PC-9 (cell line): ENCODE measurements at regions not wholly inside any gene's neighbourhood (a gene's known extent, or its start where the extent isn't known, plus 50 kb on each side); places are given as distances from the start of the nearest gene placed in this dataset.
"Not testable (repeated sequence)": the region's sequence is repeated elsewhere in the genome, so short reads cannot be mapped to it uniquely, and the experiment has no call there.

Source experiments
- BruUV-seq: library from RNA; stranded (reverse); fragments of 400-500 nt; replicated peaks from 2 replicates; lab custom pipeline; 2021; lab: Mats Ljungman, UMichigan
- CTCF ChIA-PET: fragments of 300-600 bp; sonication (Branson Sonifier 250); formaldehyde crosslinking; loops from one replicate; lab custom pipeline; 2022; ENCODE audit warnings: antibody characterized with exemption; lab: Charles Lee
- POLR2A ChIA-PET: fragments of 300-600 bp; sonication (Branson Sonifier 250); formaldehyde crosslinking; loops from one replicate; lab custom pipeline; 2022; ENCODE audit warnings: antibody characterized with exemption; ENCODE audit not compliant: unreplicated experiment; lab: Charles Lee
- DNase-seq, 2 experiments: peaks; one replicate each; pipeline versions ENCODE4 v3.0.0 to v3.0.0-alpha.2; 2015 to 2022; ENCODE audit warnings: mixed read lengths in 1 of 2
- H2AFZ ChIP-seq: fragments of 200-600 bp; sonication (generic); 2 replicates; pipeline ENCODE4 v1.8.1; 2017; ENCODE audit warnings: antibody characterized with exemption
- H3F3A ChIP-seq: fragments of 200-600 bp; sonication (generic); 2 replicates; pipeline ENCODE4 v1.8.1; 2017; ENCODE audit warnings: antibody characterized with exemption, mild to moderate bottlenecking, low read depth; ENCODE audit not compliant: insufficient read depth
- H3K27ac ChIP-seq: fragments of 200-600 bp; sonication (generic); 2 replicates; pipeline ENCODE4 v1.6.1; 2016; ENCODE audit warnings: mixed run types
- H3K27me3 ChIP-seq: fragments of 200-600 bp; sonication (generic); 2 replicates; pipeline ENCODE4 v1.6.1; 2016; ENCODE audit warnings: low read depth, mixed run types; ENCODE audit not compliant: insufficient read depth
- H3K36me3 ChIP-seq: fragments of 200-600 bp; sonication (generic); 2 replicates; pipeline ENCODE4 v1.6.1; 2016; ENCODE audit warnings: low read depth, mixed run types
- H3K4me1 ChIP-seq: fragments of 200-600 bp; sonication (generic); replicated peaks from 2 replicates; pipeline ENCODE4 v1.6.1; 2016; ENCODE audit warnings: mixed run types; ENCODE audit not compliant: insufficient read depth
- H3K4me2 ChIP-seq: fragments of 200-600 bp; sonication (generic); 2 replicates; pipeline ENCODE4 v1.6.1; 2017; ENCODE audit warnings: mixed run types
- H3K4me3 ChIP-seq: fragments of 200-600 bp; sonication (generic); 2 replicates; pipeline ENCODE4 v1.6.1; 2016; ENCODE audit warnings: mixed run types
- H3K79me2 ChIP-seq: fragments of 200-600 bp; sonication (generic); 2 replicates; pipeline ENCODE4 v1.6.1; 2017; ENCODE audit warnings: low read depth, mixed run types
- H3K9me2 ChIP-seq: fragments of 200-600 bp; sonication (generic); 2 replicates; pipeline ENCODE4 v1.8.1; 2017; ENCODE audit warnings: mild to moderate bottlenecking; ENCODE audit not compliant: insufficient read depth
- H3K9me3 ChIP-seq: fragments of 200-600 bp; sonication (generic); 2 replicates; pipeline ENCODE4 v1.8.1; 2016; ENCODE audit warnings: low read depth; ENCODE audit not compliant: insufficient read depth
- H4K20me1 ChIP-seq: fragments of 200-600 bp; sonication (generic); 2 replicates; pipeline ENCODE4 v1.8.1; 2017; ENCODE audit not compliant: insufficient read depth
- intact Hi-C: fragments of 100-400 bp; cut with micrococcal nuclease; formaldehyde crosslinking; loops from one replicate; pipeline ENCODE4 v1.10.0; 2022; ENCODE audit not compliant: unreplicated experiment

GRCh38 chr2:91843723-91844450 lies 3027.3 kb upstream of the TEKT4 start:
- H3K9me3 ChIP-seq, H3K27me3 ChIP-seq, POLR2A ChIA-PET, H3K79me2 ChIP-seq, H2AFZ ChIP-seq, H3K4me3 ChIP-seq, H3K4me1 ChIP-seq, H3K4me2 ChIP-seq, H3F3A ChIP-seq, H3K27ac ChIP-seq, H4K20me1 ChIP-seq, intact Hi-C loops, H3K9me2 ChIP-seq, H3K36me3 ChIP-seq, CTCF ChIA-PET, DNase-seq, BruUV-seq: not testable (repeated sequence)

- H3K36me3 ChIP-seq, H3F3A ChIP-seq, H3K27me3 ChIP-seq, intact Hi-C loops, H3K4me2 ChIP-seq, H2AFZ ChIP-seq, H4K20me1 ChIP-seq, CTCF ChIA-PET, H3K4me3 ChIP-seq, DNase-seq, H3K9me2 ChIP-seq, H3K9me3 ChIP-seq, BruUV-seq, POLR2A ChIA-PET, H3K27ac ChIP-seq, H3K4me1 ChIP-seq, H3K79me2 ChIP-seq: not testable (repeated sequence)
Observed at GRCh38 chr2:91844451-91844825, 3026.8 kb upstream of the TEKT4 start.

GRCh38 chr2:91846388-91846787 lies 3024.8 kb upstream of the TEKT4 start:
- BruUV-seq, H3K9me3 ChIP-seq: not testable (repeated sequence)

GRCh38 chr2:91851689-91852420 lies 3019.4 kb upstream of the TEKT4 start:
- BruUV-seq, H3K9me3 ChIP-seq, DNase-seq, H3K27ac ChIP-seq, H3K27me3 ChIP-seq, intact Hi-C loops, H3K4me2 ChIP-seq, H3K4me3 ChIP-seq, H3K9me2 ChIP-seq, H3F3A ChIP-seq, POLR2A ChIA-PET, H4K20me1 ChIP-seq, H3K79me2 ChIP-seq, CTCF ChIA-PET, H2AFZ ChIP-seq, H3K36me3 ChIP-seq, H3K4me1 ChIP-seq: not testable (repeated sequence)

More at GRCh38 chr2:91846388-91846787, 3024.8 kb upstream of the TEKT4 start:
- H3K27me3 ChIP-seq, H3K4me1 ChIP-seq, H3K9me2 ChIP-seq, intact Hi-C loops, H3K27ac ChIP-seq, H3K36me3 ChIP-seq, H3K79me2 ChIP-seq, H3K4me2 ChIP-seq, H2AFZ ChIP-seq, H3K4me3 ChIP-seq, DNase-seq, POLR2A ChIA-PET, CTCF ChIA-PET, H4K20me1 ChIP-seq, H3F3A ChIP-seq: not testable (repeated sequence)

- H3K4me1 ChIP-seq, H3F3A ChIP-seq, BruUV-seq, DNase-seq, intact Hi-C loops, CTCF ChIA-PET, POLR2A ChIA-PET, H3K9me3 ChIP-seq, H2AFZ ChIP-seq, H4K20me1 ChIP-seq, H3K27me3 ChIP-seq, H3K79me2 ChIP-seq, H3K4me2 ChIP-seq, H3K27ac ChIP-seq, H3K9me2 ChIP-seq, H3K36me3 ChIP-seq, H3K4me3 ChIP-seq: not testable (repeated sequence)
Observed at GRCh38 chr2:91856971-91857370, 3014.3 kb upstream of the TEKT4 start.

GRCh38 chr2:91857711-91858110 lies 3013.5 kb upstream of the TEKT4 start:
- intact Hi-C loops, H3K4me2 ChIP-seq, H3K9me3 ChIP-seq, H3K36me3 ChIP-seq, CTCF ChIA-PET, BruUV-seq, H2AFZ ChIP-seq, H3K4me1 ChIP-seq, H3K27ac ChIP-seq, H3K9me2 ChIP-seq, H3K27me3 ChIP-seq, H3K4me3 ChIP-seq, DNase-seq, H3F3A ChIP-seq, POLR2A ChIA-PET, H3K79me2 ChIP-seq, H4K20me1 ChIP-seq: not testable (repeated sequence)

- H3K79me2 ChIP-seq, H3K27ac ChIP-seq, CTCF ChIA-PET, H3K4me1 ChIP-seq, H3F3A ChIP-seq, H3K9me2 ChIP-seq, H3K27me3 ChIP-seq, intact Hi-C loops, POLR2A ChIA-PET, H4K20me1 ChIP-seq, H3K4me2 ChIP-seq, BruUV-seq, H3K36me3 ChIP-seq, H3K4me3 ChIP-seq, H3K9me3 ChIP-seq, DNase-seq, H2AFZ ChIP-seq: not testable (repeated sequence)
Observed at GRCh38 chr2:91871716-91872115, 2999.5 kb upstream of the TEKT4 start.
